ENCODE measurements at regions not wholly inside any gene's neighbourhood (a gene's known extent, or its start where the extent isn't known, plus 50 kb on each side); places are given as distances from the start of the nearest gene placed in this dataset.

DNA sequence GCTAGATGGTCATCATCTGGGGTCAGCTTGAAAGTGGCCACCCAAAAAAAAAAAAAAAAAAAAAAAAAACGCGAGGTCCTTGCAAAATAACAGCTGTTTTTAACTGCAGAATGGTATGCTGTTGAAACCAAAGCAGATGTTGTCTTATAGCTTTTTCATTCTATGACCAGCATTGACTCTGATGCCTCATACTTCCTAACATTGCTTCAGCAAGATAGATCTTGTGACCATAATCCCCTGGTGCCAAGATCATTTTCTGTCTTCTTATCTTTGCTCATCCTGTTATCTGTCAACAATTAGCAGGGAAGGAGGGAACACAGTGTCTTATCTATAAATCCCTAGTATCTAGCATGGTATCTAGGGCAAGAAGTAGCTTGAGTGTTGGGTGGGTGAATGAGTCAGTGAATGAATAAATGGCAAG, 181.5 kb downstream of the PLPP3 start:
- TF ChIP-seq, protein P1, sequence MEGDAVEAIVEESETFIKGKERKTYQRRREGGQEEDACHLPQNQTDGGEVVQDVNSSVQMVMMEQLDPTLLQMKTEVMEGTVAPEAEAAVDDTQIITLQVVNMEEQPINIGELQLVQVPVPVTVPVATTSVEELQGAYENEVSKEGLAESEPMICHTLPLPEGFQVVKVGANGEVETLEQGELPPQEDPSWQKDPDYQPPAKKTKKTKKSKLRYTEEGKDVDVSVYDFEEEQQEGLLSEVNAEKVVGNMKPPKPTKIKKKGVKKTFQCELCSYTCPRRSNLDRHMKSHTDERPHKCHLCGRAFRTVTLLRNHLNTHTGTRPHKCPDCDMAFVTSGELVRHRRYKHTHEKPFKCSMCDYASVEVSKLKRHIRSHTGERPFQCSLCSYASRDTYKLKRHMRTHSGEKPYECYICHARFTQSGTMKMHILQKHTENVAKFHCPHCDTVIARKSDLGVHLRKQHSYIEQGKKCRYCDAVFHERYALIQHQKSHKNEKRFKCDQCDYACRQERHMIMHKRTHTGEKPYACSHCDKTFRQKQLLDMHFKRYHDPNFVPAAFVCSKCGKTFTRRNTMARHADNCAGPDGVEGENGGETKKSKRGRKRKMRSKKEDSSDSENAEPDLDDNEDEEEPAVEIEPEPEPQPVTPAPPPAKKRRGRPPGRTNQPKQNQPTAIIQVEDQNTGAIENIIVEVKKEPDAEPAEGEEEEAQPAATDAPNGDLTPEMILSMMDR (IDR thresholded peaks at IDR 0.05; ENCODE audit: control extremely low read depth, extremely low read depth, low read depth, missing control alignments) = no peak
- ChIA-PET POLR2A (no interaction called here), CTCF (interaction anchor here (1.0 to 1.4 kb wide), 2 partner anchors 8 to 17 kb away, joined by 3 read pairs; no protein-coding TSS in a partner anchor)
- DNase-seq (ENCODE audit: extremely low spot score) = no peak

GRCh38 chr1:56397409-56397808, 182.0 kb downstream of the PLPP3 start:
- TF ChIP-seq, protein P1 (IDR thresholded peaks at IDR 0.05; ENCODE audit: control extremely low read depth, extremely low read depth, low read depth, missing control alignments) = no peak
- no peak for DNase-seq (ENCODE audit: extremely low spot score)
- POLR2A ChIA-PET = no interaction called here
- CTCF ChIA-PET = interaction anchor here (1.4 kb wide), 1 partner anchor 8 kb away, joined by 3 read pairs; no protein-coding TSS in a partner anchor

GRCh38 chr1:56396581-56396980, 182.8 kb downstream of the PLPP3 start:
- TF ChIP-seq, protein P1 (IDR thresholded peaks at IDR 0.05; ENCODE audit: control extremely low read depth, extremely low read depth, low read depth, missing control alignments) = no peak
- ChIA-PET POLR2A (no interaction called here), CTCF (interaction anchor here (1.0 kb wide), 1 partner anchor 9 kb away, joined by 4 read pairs; no protein-coding TSS in a partner anchor)
- DNase-seq (ENCODE audit: extremely low spot score) = no peak

DNA sequence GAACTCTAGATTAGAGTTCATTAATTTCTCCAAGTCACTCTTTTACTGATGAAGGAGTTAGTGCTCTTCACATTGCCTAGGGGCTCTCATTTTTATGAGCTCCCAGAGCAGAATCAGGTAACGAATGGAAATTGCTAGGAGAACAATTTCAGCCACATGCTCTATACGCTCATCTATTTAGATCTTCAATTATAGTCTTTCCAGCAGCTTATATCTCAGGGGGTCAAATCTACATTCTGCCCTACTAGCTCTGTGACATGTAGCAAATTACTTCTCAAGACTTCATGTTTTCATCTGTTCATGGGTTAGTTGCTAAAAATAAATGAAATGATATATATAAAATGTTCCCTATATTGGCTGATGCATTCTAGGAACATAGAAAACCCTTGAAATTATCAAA, 183.6 kb downstream of the PLPP3 start:
- POLR2A ChIA-PET = no interaction called here
- TF ChIP-seq, protein P1 (IDR thresholded peaks at IDR 0.05; ENCODE audit: control extremely low read depth, extremely low read depth, low read depth, missing control alignments) = no peak
- no peak for DNase-seq (ENCODE audit: extremely low spot score)
- CTCF ChIA-PET = interaction anchor here (1.0 kb wide), 2 partner anchors 9 to 35 kb away, joined by 4 read pairs; no protein-coding TSS in a partner anchor

DNA sequence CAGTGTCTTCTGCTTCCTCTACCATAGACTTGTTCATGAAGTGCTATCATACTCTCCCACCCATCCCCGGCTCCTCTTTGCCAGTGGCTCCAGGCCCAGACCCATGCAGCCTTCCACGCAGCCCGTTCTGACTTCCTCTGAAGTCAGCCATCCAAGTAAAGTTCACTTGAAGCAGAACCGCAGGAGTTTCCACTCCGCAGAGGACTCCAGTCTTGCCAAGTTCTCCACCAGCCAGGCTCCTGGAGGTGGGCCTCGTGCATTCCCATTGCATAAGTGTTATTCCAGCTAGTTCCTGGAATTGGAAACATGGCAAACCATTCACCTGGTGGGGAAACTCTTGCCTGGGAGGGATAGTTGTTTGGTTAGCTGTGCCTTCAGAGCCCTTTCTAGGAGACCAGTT, 185.1 kb downstream of the PLPP3 start:
- ChIA-PET CTCF (interaction anchor here (1.0 kb wide), 1 partner anchor 16 kb away, joined by 3 read pairs; no protein-coding TSS in a partner anchor), POLR2A (no interaction called here)
- no peak for DNase-seq (ENCODE audit: extremely low spot score)
- TF ChIP-seq, protein P1 (IDR thresholded peaks at IDR 0.05; ENCODE audit: control extremely low read depth, extremely low read depth, low read depth, missing control alignments) = no peak

GRCh38 chr1:56390934-56391731, 188.2 kb downstream of the PLPP3 start:
- TF ChIP-seq, protein P1 (IDR thresholded peaks at IDR 0.05; ENCODE audit: control extremely low read depth, extremely low read depth, low read depth, missing control alignments) = no peak
- DNase-seq (ENCODE audit: extremely low spot score) = no peak
- ChIA-PET POLR2A (no interaction called here), CTCF (no interaction called here)

All from GM10248 (cell line).